SU-DHL-6 (cell line): ENCODE measurements at regions not wholly inside any gene's neighbourhood (a gene's known extent, or its start where the extent isn't known, plus 50 kb on each side); places are given as distances from the start of the nearest gene placed in this dataset.

Experiments used
- H2AFZ ChIP-seq: fragments of 200-600 bp; sonication (generic); 2 replicates; pipeline ENCODE4 v1.6.1; 2014; ENCODE audit warnings: low read depth, mild to moderate bottlenecking, moderate library complexity, mixed read lengths, antibody characterized with exemption, low read length; ENCODE audit not compliant: severe bottlenecking
- H3F3A ChIP-seq: fragments of 200-600 bp; shearing (Covaris generic); 2 replicates; pipeline ENCODE4 v1.6.0; 2016; ENCODE audit warnings: antibody characterized with exemption, mild to moderate bottlenecking; ENCODE audit not compliant: insufficient read depth
- H3K27ac ChIP-seq: fragments of 200-600 bp; sonication (generic); 2 replicates; pipeline ENCODE4 v1.5.1; 2016; ENCODE audit warnings: low read depth, mild to moderate bottlenecking, low read length, moderate library complexity, mixed read lengths
- H3K27me3 ChIP-seq: fragments of 200-600 bp; sonication (generic), shearing (Covaris generic); 2 replicates; pipeline ENCODE4 v1.6.0; 2014; ENCODE audit warnings: mild to moderate bottlenecking, low read length
- H3K36me3 ChIP-seq: fragments of 200-600 bp; sonication (generic); 2 replicates; pipeline ENCODE4 v1.6.1; 2014; ENCODE audit warnings: mild to moderate bottlenecking, low read length, mixed read lengths
- H3K4me2 ChIP-seq: fragments of 300-600, 200-600 bp; shearing (Covaris generic), sonication (generic); 2 replicates; pipeline ENCODE4 v1.6.0; 2014; ENCODE audit warnings: low read length, low read depth, mild to moderate bottlenecking; ENCODE audit not compliant: poor library complexity, severe bottlenecking
- H3K4me3 ChIP-seq: fragments of 200-600 bp; sonication (generic); 2 replicates; pipeline ENCODE4 v1.5.1; 2014; ENCODE audit warnings: antibody characterized with exemption, low read length, mild to moderate bottlenecking, mixed read lengths; ENCODE audit not compliant: insufficient read depth, poor library complexity, severe bottlenecking
- H3K79me2 ChIP-seq: fragments of 200-600 bp; sonication (generic); 2 replicates; pipeline ENCODE4 v1.6.1; 2014; ENCODE audit warnings: mild to moderate bottlenecking, low read length, moderate library complexity; ENCODE audit not compliant: insufficient read depth
- H3K9ac ChIP-seq: fragments of 200-600 bp; sonication (generic); 2 replicates; pipeline ENCODE4 v1.7.0; 2014; ENCODE audit warnings: mild to moderate bottlenecking, low read length
- H3K9me2 ChIP-seq: fragments of 200-600 bp; sonication (generic); replicated peaks from 2 replicates; pipeline ENCODE4 v1.6.1; 2014; ENCODE audit warnings: low read length; ENCODE audit not compliant: insufficient read depth
- H3K9me3 ChIP-seq: fragments of 200-600 bp; sonication (generic); 2 replicates; pipeline ENCODE4 v1.6.1; 2014; ENCODE audit warnings: low read length, mixed read lengths; ENCODE audit not compliant: insufficient read depth
- H4K20me1 ChIP-seq: fragments of 200-600 bp; sonication (generic); 2 replicates; pipeline ENCODE4 v1.6.1; 2014; ENCODE audit warnings: low read depth, mild to moderate bottlenecking, antibody characterized with exemption, low read length, moderate library complexity, mixed read lengths
- CTCF ChIP-seq: fragments of 200-600 bp; sonication (generic); IDR thresholded peaks from one replicate; pipeline ENCODE4 v1.5.1; 2017; ENCODE audit warnings: antibody characterized with exemption, mild to moderate bottlenecking, low read length, moderate library complexity; ENCODE audit not compliant: insufficient read depth, poor library complexity, severe bottlenecking
- EZH2phosphoT487 ChIP-seq: fragments of 200-600 bp; sonication (generic), shearing (Covaris generic); conservative IDR thresholded peaks from 2 replicates; pipeline ENCODE4 v1.6.1; 2018; ENCODE audit warnings: mild to moderate bottlenecking, antibody characterized with exemption, low read length, moderate library complexity, mixed read lengths

- H4K20me1 ChIP-seq = no peaks in the 10 kb centered on the region
- H3K79me2 ChIP-seq = no peaks in the 10 kb centered on the region
- no peak overlapping the region for H3K4me3 ChIP-seq
- no peak overlapping the region for H3K4me2 ChIP-seq
- no peaks in the 10 kb centered on the region for H3K27me3 ChIP-seq
- no peak overlapping the region for H3K27ac ChIP-seq
- H3K9ac ChIP-seq = no peak overlapping the region
- no peaks in the 10 kb centered on the region for H3F3A ChIP-seq
- no peak overlapping the region for H2AFZ ChIP-seq
- H3K9me2 ChIP-seq = no peaks in the 10 kb centered on the region
- TF ChIP-seq EZH2phosphoT487 = no peak
- TF ChIP-seq CTCF = no peak
- no peaks in the 10 kb centered on the region for H3K9me3 ChIP-seq
- no peaks in the 10 kb centered on the region for H3K36me3 ChIP-seq
These were observed 108.5 kb upstream of the ARMC2 start for GRCh38 chr6:108739496-108740330.

GRCh38 chr6:108741331-108741989, 106.8 kb upstream of the ARMC2 start:
- Histone ChIP-seq H2AFZ (no peak overlapping the region), H3K79me2 (no peaks in the 10 kb centered on the region), H3K27me3 (no peaks in the 10 kb centered on the region), H3K4me2 (no peak overlapping the region), H3K27ac (no peak overlapping the region), H3K9ac (no peak overlapping the region), H3K9me2 (no peaks in the 10 kb centered on the region), H3F3A (no peaks in the 10 kb centered on the region), H4K20me1 (no peaks in the 10 kb centered on the region), H3K4me3 (no peak overlapping the region), H3K36me3 (no peaks in the 10 kb centered on the region), H3K9me3 (no peaks in the 10 kb centered on the region)
- no peak for TF ChIP-seq EZH2phosphoT487

GRCh38 chr6:108742041-108742440, 106.2 kb upstream of the ARMC2 start:
- no peak overlapping the region for H2AFZ ChIP-seq
- no peaks in the 10 kb centered on the region for H3K79me2 ChIP-seq

More at GRCh38 chr6:108742041-108742440, 106.2 kb upstream of the ARMC2 start:
- TF ChIP-seq CTCF (no peak), EZH2phosphoT487 (no peak)
- Histone ChIP-seq H3K4me2 (no peak overlapping the region), H3K9me3 (no peaks in the 10 kb centered on the region), H3K27ac (no peak overlapping the region), H3K27me3 (no peaks in the 10 kb centered on the region), H4K20me1 (no peaks in the 10 kb centered on the region), H3K9me2 (no peaks in the 10 kb centered on the region), H3K36me3 (no peaks in the 10 kb centered on the region), H3K9ac (no peak overlapping the region), H3K4me3 (no peak overlapping the region), H3F3A (no peaks in the 10 kb centered on the region)
